ENCODE measurements at regions not wholly inside any gene's neighbourhood (a gene's known extent, or its start where the extent isn't known, plus 50 kb on each side); places are given as distances from the start of the nearest gene placed in this dataset.

GRCh38 chr6:130622142-130622541, 205.1 kb upstream of the SMLR1 start (continued):
- TF ChIP-seq BCLAF1 (IDR thresholded peaks at IDR 0.05; ENCODE audit: borderline replicate concordance in 1 of 2, control insufficient read depth in 1 of 2, low read depth in 2 of 2, low read length in 1 of 2) (no peak), ARID1B (IDR thresholded peaks at IDR 0.05) (no peak), BRF1 (IDR thresholded peaks at IDR 0.05; ENCODE audit: borderline replicate concordance, extremely low read depth, insufficient read length) (no peak)

- CTCF ChIA-PET (ENCODE audit: low intra/inter-chr PET ratio) = no interaction called here
- no peak for FAIRE-seq
- Histone ChIP-seq H4K20me1 (replicated peaks; ENCODE audit: control insufficient read depth, insufficient read depth, low read length) (no peaks in the 10 kb centered on the region), H3K4me1 (replicated peaks in 1 of 2; ENCODE audit: control insufficient read depth in 2 of 2, insufficient read depth in 2 of 2, low read length in 2 of 2) (no peaks in the 10 kb centered on the region), H3K4me3 (no peak overlapping the region), H2AFZ (ENCODE audit: low read depth, low read length) (no peak overlapping the region), H3K27me3 (ENCODE audit: control insufficient read depth in 2 of 2, insufficient read depth in 2 of 2, low read length in 2 of 2) (no peaks in the 10 kb centered on the region), H3K9me3 (replicated peaks; ENCODE audit: control insufficient read depth, insufficient read depth, low read depth, low read length) (no peaks in the 10 kb centered on the region), H3K36me3 (ENCODE audit: control insufficient read depth, insufficient read depth, low read length) (no peaks in the 10 kb centered on the region), H3K79me2 (ENCODE audit: control insufficient read depth, insufficient read depth, low read length) (no peaks in the 10 kb centered on the region), H3K4me2 (ENCODE audit: insufficient read depth, low read length) (no peak overlapping the region), H3K27ac (ENCODE audit: extremely low read depth, low read depth, low read length) (no peak overlapping the region), H3K9me1 (ENCODE audit: control insufficient read depth, insufficient read depth, low read length) (no peaks in the 10 kb centered on the region), H3K9ac (ENCODE audit: insufficient read depth in 1 of 2, low read depth in 2 of 2, low read length in 2 of 2) (no peak overlapping the region)
- WGBS (ENCODE audit: insufficient coverage, low coverage, missing lambda C conversion rate) = 0% methylated on average over 2 of the region's 2 CpGs
- in situ Hi-C loops (cut with MboI) (no loop called here), intact Hi-C loops (cut with micrococcal nuclease) (no loop called here)
- POLR2A ChIA-PET = no interaction called here
- no peak for DNase-seq (ENCODE audit: extremely low read depth in 1 of 4, low spot score in 3 of 4)
- no peak for ATAC-seq
- BruUV-seq (replicated peaks) = no TSS peak
- TF ChIP-seq, protein P1, sequence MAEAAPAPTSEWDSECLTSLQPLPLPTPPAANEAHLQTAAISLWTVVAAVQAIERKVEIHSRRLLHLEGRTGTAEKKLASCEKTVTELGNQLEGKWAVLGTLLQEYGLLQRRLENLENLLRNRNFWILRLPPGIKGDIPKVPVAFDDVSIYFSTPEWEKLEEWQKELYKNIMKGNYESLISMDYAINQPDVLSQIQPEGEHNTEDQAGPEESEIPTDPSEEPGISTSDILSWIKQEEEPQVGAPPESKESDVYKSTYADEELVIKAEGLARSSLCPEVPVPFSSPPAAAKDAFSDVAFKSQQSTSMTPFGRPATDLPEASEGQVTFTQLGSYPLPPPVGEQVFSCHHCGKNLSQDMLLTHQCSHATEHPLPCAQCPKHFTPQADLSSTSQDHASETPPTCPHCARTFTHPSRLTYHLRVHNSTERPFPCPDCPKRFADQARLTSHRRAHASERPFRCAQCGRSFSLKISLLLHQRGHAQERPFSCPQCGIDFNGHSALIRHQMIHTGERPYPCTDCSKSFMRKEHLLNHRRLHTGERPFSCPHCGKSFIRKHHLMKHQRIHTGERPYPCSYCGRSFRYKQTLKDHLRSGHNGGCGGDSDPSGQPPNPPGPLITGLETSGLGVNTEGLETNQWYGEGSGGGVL (CRISPR knock-in tag; IDR thresholded peaks at IDR 0.05) = no peak
- no peak for TF ChIP-seq HNRNPK (IDR thresholded peaks at IDR 0.05; ENCODE audit: low read depth, low read length, poor library complexity, severe bottlenecking)
- TF ChIP-seq, protein P2, sequence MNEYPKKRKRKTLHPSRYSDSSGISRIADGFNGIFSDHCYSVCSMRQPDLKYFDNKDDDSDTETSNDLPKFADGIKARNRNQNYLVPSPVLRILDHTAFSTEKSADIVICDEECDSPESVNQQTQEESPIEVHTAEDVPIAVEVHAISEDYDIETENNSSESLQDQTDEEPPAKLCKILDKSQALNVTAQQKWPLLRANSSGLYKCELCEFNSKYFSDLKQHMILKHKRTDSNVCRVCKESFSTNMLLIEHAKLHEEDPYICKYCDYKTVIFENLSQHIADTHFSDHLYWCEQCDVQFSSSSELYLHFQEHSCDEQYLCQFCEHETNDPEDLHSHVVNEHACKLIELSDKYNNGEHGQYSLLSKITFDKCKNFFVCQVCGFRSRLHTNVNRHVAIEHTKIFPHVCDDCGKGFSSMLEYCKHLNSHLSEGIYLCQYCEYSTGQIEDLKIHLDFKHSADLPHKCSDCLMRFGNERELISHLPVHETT (CRISPR knock-in tag; conservative IDR thresholded peaks at IDR 0.05 in 1 of 2, IDR thresholded peaks at IDR 0.05 in 1 of 2) = no peak
- no peak for TF ChIP-seq ZNF583 (CRISPR knock-in tag; IDR thresholded peaks at IDR 0.05)
- no peak for TF ChIP-seq RAD21 (CRISPR knock-in tag; conservative IDR thresholded peaks at IDR 0.05 in 1 of 2, IDR thresholded peaks at IDR 0.05 in 1 of 2)
- no peak for TF ChIP-seq CTBP1 (IDR thresholded peaks at IDR 0.05; ENCODE audit: borderline replicate concordance)
- TF ChIP-seq, protein P3, sequence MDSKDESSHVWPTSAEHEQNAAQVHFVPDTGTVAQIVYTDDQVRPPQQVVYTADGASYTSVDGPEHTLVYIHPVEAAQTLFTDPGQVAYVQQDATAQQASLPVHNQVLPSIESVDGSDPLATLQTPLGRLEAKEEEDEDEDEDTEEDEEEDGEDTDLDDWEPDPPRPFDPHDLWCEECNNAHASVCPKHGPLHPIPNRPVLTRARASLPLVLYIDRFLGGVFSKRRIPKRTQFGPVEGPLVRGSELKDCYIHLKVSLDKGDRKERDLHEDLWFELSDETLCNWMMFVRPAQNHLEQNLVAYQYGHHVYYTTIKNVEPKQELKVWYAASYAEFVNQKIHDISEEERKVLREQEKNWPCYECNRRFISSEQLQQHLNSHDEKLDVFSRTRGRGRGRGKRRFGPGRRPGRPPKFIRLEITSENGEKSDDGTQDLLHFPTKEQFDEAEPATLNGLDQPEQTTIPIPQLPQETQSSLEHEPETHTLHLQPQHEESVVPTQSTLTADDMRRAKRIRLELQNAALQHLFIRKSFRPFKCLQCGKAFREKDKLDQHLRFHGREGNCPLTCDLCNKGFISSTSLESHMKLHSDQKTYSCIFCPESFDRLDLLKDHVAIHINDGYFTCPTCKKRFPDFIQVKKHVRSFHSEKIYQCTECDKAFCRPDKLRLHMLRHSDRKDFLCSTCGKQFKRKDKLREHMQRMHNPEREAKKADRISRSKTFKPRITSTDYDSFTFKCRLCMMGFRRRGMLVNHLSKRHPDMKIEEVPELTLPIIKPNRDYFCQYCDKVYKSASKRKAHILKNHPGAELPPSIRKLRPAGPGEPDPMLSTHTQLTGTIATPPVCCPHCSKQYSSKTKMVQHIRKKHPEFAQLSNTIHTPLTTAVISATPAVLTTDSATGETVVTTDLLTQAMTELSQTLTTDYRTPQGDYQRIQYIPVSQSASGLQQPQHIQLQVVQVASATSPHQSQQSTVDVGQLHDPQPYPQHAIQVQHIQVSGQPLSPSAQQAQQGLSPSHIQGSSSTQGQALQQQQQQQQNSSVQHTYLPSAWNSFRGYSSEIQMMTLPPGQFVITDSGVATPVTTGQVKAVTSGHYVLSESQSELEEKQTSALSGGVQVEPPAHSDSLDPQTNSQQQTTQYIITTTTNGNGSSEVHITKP (IDR thresholded peaks at IDR 0.05; ENCODE audit: partially characterized antibody) = no peak
These were observed 203.2 kb upstream of the SMLR1 start for GRCh38 chr6:130624046-130624445.
